NCI-H2029 (cell line): ENCODE measurements at regions not wholly inside any gene's neighbourhood (a gene's known extent, or its start where the extent isn't known, plus 50 kb on each side); places are given as distances from the start of the nearest gene placed in this dataset.
"Not testable (repeated sequence)": the region's sequence is repeated elsewhere in the genome, so short reads cannot be mapped to it uniquely, and the experiment has no call there.

Experiments
- DNase-seq: peaks from one replicate; lab custom pipeline; 2025; lab: John Stamatoyannopoulos, UW

DNA sequence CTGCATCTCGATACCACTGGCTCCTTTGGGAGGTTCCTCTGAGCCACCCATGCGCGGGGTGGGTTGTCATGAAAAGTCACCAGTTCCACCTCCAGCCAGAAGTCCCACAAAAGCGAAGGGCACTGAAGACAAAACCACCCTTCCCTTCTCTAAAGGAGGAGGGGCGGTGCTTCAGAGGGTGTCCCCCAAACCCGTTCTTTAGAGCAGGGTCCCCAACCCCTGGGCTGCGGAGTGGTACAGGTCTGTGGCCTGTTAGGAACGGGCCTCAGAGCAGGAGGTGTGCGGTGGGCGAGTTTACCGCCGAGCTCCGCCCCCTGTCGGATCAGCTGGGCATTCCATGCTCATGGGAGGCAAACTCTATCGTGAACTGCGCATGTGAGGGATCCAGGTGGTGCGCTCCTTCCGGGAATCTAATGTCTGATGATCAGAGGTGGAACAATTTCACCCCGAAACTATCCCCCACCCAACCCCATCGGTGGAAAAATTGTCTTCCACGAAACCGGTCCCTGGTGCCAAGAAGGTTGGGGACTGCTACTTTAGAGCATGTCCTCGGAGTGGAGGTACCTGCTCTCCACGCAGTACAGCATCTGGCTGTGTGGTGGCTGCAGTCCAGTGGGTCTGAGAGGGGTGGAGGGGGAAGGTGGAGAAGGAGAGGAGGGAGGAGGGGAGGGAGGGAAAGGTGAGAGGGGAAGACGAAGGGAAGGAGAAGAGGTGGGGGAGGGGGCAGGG lies 72.9 kb upstream of the SEPTIN5 start:
- peak; percentile 29 for DNase-seq

DNA sequence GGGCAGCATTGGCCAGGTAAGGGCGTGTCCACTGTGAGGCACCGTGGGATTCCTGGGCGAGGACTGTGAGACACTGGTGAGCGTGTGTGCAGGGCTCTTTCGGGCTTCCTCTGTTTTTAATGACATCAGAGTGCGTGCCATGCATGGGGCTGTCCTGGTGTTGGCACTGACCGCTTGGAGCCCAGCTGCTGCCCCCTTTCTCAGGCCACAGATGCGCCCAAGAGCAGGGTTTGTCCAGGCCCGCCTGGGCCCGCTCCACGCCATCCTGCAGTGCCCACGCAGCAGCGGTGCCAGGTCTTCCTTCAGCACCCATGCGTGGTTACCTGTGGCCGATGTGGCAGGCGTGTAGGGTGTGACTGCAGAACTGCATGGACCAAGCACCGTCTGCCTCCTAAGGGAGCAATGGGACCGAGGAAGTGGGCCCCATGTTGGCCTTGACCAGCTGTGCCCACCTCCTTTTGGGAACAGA lies 72.3 kb upstream of the SEPTIN5 start:
- no peak for DNase-seq

DNA sequence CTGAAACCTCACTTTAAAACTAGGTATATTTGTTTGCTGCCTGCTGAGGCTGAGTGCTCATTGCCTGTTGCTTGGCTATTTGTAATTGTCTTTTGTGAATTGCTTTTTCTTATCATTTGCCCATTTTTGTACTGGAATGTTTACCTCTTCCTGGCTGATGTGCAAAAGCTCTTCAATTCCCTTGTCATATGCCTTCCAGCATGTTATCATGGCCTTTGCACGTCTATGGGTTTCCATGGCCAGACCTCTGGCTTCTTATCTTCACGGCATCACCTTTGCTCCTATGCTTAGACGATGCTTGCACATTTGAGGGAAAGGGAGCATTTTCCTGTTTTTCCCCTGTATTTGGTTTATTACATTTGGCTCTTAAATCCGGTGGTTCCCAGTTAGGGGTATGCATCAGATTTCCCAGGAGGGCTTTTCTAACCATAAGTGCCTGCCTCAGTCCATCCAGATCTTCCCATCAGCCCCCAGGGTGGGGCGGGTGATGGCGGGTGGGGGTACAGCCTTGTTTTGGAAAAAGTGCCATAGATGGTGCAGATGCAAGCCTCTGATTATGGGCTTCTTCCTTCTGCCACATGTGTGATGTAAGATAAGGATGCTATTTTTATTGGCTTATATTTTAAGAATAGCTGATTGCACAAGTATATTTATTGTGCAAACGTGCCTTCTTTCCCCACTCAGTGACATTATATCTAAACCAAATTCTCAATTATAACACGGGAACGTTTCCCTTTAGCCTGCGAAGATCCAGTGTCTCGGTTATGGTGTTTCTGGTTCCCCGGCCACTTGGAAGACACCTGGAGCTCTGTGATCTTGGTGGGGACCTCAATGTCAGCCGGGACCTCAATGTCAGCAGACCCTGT lies 70.6 kb upstream of the SEPTIN5 start:
- no peak for DNase-seq

DNA sequence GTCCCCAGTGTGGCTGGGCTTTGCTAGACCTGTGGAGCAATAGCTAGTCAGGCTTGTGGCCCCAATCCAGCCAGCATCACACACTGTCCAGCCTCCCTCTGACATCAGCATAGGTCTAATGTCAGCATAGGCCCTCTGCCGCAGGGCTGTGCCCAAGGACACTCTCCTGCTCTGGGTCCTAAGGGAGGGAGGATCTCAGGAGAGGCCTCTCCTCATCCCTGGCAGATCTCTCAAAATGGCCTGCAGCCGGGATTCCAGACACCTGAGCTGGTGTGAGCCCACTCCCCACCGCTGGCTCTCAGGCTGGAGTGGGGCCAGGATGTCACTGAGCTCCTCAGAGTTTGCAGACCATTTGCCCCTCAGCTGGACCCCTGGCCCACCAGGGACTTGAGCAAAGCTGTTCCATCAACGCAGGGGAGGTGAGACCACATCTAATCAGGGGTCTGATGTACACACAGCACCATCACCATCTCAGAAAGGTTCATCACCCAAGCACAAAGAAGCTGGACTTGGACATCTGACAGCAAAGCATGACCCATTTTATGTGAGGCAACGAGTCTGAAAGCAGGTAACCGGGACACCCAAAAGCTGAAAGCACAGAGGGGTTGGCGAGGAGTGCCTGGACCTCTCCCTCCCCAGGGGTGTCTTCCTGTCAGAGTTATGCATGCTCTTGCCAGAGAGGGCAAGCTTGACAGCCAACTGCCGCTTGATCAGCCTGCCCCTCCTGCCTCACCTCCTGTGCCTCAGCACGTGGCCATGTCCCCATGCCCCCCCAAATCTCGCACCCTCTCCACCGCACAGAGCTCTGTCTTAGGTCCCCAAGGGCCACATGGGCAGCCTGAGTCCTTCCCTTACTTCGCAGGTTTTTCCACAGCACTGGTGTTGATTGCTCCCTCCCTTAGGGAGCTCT lies 69.7 kb upstream of the SEPTIN5 start:
- no peak for DNase-seq

DNA sequence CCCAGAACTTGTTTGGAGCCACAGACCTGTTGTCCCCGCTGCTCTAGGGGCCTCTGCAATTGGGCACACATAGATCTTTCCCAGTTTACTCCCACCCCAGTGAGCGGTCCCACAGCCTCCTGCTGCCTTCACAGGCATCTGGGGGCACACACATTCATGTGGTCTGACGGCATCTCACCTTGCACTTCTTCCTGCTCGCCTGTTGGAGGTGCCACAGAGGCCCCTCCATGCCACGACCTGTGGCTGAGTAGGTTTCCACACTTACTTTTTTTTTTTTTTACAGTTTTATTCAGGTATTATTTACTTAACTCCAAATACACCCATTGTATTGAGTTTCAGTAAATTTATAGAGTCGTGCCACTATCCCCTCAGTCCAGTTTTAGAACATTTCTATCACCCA lies 68.9 kb upstream of the SEPTIN5 start:
- no peak for DNase-seq

DNA sequence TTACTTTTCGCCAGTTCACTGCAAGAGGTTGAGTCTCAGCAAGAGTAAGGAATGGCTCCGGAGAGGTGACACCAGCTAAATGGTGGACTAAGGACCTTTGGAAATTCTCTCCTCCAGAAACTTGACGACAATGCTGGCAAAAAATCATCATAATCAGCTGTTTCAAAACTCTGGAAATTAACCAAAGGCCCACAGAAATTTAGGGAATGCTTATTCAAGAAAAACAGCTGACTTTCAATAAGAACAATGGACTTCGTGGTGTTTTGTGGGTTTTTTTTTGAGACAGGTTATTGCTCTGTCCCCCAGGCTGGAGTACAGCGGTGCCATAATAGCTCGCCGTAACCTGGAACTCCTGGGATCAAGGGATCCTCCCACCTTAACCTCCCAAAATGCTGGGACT lies 68.4 kb upstream of the SEPTIN5 start:
- no peak for DNase-seq

DNA sequence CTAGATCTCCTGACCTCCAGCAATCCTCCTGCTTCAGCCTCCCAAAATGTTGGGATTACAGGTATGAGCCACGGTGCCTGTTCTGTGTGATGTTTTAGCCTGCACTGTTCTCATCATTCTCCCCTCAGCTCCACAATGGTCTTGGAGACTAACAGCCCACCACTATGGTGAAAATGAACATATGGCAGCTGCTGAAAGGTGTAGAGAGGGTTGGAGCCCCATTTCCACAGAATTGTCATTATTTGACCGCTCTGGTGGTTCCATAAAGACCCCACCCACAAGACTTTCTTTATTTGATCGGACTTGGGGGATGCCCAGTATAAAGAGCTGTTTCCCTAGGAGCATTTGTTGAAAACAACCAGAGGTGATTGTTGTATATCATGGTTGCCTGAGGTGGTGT lies 67.9 kb upstream of the SEPTIN5 start:
- no peak for DNase-seq

DNA sequence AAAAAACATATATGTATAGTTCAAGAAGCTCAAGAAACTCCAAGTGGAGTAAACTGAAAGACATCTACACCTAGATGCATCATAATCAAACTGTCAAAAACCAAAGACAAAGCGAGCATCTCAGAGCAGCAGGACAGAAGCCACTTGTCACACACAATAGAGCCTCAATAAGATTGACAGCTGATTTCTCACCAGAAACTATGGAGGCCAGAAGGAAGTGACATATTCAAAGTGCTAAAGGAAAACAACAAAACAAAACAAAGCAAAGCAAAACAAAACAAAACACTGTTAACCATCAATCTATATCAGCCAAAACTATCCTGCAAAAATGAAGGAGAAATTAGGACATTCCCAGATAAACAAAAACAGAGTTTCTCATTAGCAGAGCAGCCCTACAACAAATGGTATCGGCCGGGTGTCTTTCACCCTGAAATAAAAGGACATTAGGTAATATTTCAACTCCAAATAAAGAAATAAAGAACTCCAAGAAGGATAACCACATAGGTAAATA lies 65.8 kb upstream of the SEPTIN5 start:
- no peak for DNase-seq

DNA sequence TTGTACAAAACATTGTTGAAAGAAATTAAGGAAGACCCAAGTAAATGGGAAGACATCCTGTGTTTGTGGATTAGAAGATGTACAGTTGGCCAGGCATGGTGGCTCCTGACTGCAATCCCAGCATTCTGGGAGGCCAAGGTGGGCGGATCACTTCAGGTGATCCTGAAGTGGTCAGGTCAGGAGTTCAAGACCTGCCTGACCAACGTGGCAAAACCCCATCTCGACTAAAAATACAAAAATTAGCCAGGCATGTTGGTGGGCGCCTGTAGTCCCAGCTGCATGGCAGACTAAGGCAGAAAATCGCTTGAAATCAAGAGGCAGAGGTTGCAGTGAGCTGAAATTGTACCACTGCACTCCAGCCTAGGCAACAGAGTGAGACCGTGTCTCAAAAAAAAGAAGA lies 62.0 kb upstream of the SEPTIN5 start:
- DNase-seq: no peak

DNA sequence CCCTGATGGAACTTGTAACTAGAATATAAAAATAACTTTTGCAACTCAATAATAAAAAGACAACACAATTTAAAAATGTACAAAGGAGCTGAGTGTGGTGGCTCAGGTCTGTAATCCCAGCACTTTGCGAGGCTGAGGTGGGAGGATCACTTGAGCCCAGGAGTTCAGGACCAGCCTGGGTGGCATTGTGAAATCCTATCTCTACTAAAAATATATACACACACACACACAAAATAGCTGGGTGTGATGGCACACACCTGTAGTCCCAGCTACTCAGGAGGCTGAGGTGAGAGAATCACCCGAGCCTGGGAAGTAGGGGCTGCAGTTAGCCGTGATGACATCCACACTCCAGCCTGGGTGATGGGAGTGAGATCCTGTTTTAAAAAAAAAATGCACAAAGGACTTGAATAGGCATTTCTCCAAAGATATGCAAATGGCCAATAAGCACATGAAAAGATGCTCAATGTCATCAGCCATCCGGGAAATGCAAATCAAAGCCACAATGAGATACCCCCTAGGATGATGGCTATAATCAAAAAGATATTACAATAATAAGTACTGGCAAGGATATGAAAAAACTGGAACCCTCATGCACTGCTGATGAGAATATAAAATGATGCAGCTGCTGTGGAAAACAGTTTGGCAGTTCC lies 59.8 kb upstream of the SEPTIN5 start:
- no peak for DNase-seq

DNA sequence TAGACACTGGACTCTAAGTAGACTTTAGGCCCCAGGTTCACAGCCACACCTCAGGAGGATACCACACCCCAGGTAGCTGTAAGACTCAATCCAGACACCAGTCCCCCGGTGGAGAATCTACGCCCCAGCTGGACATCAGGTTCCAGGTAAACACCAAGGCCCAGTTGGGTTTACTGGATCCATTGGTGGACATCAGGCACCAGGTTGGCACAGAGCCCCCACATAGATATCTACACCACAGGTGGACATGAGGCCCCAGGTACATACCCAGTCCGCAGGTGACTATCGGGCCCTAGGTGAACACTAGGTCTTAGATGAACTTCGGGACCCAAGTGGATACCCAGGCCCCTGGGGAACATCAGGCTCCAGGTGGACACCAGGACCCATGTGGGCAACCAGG lies 58.9 kb upstream of the SEPTIN5 start:
- DNase-seq: no peak

DNA sequence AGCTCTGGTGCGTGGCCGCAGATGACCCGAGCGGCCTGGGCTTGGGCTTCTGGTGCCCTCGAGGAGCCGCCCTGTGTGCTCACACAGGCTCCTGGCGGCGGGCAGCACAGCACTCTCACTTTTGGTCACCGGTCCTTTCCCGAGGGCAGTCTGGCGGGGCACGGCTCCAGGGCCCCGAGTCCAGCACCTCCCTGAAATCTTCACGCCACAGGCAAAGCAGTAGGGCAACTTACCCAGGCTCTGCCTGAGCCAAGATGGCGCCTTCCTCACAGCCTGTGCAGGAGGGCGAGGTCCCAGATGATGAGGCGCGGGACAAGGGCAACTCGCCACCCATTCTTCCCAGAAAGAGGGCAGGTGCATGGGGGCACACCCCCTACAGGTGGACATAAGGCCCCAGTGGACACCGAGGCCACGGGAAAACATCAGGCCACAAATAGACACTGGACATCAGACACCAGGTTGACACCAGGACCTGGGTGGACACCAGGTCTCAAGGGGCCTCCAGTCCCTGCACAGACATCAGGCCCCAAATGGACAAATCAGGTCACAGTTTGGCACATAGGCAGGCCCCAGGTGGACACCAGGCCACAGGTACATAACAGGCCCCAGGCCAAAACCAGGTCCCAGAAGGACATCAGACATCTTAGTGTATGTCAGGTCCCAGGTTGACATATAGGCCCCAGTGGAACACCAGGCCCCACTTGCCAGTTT lies 57.6 kb upstream of the SEPTIN5 start:
- DNase-seq: no peak

DNA sequence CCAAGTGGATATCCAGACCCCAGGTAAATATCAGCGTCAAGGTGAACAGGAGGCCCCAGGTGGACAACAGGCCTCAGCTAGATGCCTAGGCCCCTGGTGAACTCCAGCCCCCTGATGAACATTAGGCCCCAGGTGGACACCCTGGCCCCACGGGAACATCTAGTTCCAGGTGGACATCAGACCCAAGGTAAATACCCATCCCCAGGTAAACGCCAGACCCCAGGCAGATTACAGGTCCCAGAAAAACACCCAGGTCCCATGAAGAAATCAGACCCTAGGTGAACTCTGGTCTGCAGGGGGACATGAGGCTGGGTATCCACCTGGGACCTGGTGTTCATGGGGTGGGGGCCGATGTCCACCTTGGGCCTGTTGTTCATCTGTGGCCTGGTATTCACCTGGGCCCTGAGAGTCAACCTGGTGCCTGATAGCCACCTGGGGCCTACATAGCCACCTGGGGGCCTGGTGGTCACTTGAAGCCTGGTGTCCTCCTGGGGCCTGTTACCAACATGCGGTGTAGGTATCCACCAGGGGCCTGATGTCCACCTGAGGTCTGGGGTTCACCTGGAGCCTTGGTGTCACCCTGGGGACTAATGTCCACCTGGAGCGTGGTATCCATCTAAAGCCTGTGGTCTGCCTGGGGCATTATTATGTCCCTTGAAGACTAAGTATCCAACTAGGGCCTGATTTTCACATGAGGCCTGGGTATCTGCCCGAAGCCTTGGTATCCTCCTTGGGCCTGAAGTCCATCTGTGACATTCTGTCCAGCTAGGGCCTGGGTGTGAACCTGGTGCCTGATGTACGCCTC lies 56.8 kb upstream of the SEPTIN5 start:
- no peak for DNase-seq

DNA sequence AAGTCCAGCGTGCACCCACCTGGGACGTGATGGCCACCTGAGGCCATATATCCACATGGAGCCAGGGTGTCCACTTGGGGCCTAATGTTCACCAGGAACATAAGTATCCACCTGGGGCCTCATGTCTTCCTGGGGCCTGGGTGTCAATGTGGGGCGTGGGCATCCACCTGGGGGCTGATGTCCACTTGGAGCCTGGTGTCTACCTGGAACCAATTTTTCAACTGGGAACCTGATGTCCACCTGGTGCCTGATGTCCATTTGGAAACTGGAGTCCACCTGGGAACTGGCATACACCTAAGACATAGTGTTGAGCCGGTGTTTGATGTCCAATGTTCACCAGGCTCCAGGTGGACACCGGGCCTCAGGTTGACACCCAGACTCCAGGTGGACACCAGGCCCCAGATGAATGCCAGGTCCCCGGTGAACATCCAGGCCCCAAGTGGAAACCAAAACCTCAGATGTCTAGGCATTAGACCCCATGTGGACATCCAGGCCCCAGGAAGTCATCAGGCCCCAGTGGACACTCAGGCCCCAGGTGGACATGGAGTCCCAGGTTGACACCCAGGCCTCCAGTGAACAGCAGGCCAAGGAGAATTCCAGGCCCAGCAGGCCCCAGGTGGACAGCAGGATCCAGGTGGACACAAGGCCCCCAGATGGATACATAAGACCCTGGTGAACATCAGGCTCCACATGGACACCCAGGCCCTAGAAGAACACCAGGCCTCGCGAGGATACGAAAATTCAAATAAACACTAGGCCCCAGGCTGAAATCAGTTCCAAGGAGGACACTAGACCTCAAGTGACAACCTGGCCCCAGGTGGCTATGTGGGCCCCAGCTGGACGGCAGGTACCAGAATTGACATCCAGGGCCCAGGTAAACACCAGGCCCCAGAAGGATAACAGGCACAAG lies 56.0 kb upstream of the SEPTIN5 start:
- no peak for DNase-seq

DNA sequence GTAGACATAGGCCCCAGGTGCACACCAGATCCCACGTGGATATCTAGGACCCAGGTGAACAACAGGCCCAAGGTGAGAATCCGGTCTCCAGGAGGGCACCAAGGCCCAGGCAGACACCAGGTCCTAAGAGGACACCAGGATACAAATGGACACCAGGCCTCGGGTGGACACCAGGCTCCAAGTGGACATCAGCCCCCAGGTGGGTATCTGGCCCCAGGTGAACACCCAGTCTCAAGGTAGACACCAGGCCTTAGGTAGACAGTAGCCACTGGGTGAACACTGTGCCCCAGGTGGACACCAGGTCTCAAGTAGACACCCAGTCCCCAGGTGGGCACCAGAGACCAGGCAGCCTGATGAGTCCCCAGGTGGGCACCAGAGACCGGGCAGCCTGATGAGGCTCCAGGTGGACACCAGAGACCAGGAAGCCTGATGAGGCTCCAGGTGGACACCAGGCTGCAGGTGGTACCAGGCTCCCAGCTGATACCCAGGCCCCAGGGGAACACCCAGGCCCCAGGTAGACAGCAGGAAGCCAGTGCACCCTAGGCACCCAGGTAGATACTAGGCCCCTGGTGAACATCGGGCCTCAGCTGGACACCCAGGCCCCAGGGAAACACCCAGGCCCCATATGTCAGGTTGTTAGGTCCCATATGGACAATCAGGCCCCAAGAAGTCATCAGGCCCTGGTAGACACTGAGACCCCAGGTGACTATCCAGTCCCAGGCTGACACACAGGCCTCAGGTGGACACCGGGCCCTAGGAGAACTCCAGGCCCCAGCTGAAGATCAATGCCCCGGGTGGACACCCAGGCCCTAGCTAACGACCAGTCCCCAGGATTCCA lies 55.1 kb upstream of the SEPTIN5 start:
- no peak for DNase-seq

DNA sequence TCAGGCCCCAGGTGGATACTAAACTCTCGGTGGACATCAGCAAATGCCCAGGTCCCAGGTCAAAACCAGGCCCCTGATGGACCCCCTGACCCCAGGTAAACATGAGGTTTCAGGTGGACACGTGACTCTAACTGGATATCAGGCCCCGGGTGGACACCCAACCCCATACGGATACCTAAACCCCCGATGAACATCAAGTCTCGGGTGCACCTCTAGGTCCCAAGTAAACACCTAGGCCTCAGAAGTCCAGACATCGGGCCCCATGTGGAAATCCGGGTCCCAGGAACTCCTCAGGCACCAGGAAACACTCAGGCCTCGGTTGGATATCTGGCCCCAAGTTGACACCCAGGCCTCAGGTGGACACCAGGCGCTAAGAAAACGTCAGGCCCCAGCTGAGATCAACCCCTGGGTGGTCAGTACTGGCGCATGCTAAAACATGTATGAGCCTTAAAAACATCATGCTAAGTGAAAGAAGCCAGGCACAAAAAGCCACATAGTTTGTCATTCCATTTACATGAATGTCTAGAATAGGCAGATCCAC lies 54.4 kb upstream of the SEPTIN5 start:
- DNase-seq: no peak

DNA sequence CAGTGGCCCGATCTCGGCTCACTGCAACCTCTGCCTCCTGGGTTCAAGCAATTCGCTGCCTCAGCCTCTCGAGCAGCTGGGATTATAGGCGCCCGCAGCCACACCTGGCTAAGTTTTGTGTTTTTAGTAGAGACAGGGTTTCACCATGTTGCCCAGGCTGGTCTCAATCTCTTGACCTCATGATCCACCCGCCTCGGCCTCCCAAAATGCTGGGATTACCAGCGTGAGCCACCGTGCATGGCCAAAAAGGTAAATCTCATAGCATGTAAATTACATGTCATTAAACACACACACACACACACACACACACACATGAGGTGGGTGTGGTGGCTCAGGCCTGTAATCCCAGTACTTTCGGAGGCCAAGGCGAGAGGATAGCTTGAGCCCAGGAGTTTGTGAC lies 53.7 kb upstream of the SEPTIN5 start:
- DNase-seq: not testable (repeated sequence)

DNA sequence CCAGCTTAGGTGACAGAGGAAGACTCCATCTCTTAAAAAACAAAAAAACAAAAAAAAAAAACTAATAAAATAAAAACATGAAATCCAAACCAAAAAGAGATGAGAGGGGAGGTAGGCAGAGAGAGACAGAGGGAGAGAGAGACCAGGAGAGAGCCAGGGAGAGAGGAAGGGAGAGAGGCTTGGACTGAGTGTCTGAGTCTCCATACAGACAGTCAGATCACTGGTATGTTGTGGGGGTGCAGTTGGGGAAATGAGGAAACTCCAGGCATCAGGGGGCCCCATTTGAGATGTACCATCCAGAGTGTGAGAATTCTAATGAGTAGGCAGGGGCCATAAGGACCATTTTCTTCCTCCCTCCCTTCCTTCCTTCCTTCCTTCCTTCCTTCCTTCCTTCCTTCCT lies 53.1 kb upstream of the SEPTIN5 start:
- DNase-seq: no peak
